Stomach (tissue), 8 donors: ENCODE measurements at regions not wholly inside any gene's neighbourhood (a gene's known extent, or its start where the extent isn't known, plus 50 kb on each side); places are given as distances from the start of the nearest gene placed in this dataset.
"Not testable (repeated sequence)": the region's sequence is repeated elsewhere in the genome, so short reads cannot be mapped to it uniquely, and the experiment has no call there.

Experiments used
- DNase-seq, 2 donors: peaks; one replicate each; pipeline versions ENCODE4 v3.0.0 to v3.0.0-alpha.2; 2013 to 2019
- H3K27ac ChIP-seq, 5 donors: fragments of 200-600 bp in 4 of 5; sonication (generic) in 4 of 5; one replicate each; pipeline ENCODE4 v1.5.1; 2013 to 2019; ENCODE audit warnings: mild to moderate bottlenecking in 1 of 5, moderate library complexity in 1 of 5
- H3K27me3 ChIP-seq, 3 donors: fragments of 200-600 bp; sonication (generic); one replicate each; pipeline ENCODE4 v1.5.1; 2017 to 2019; ENCODE audit warnings: mixed run types in 1 of 3
- H3K36me3 ChIP-seq, 4 donors: fragments of 200-600 bp; sonication (generic); 1 replicate in 3 of 4; 2 replicates in 1 of 4; pipeline ENCODE4 v1.5.1; 2016 to 2019
- H3K4me1 ChIP-seq, 4 donors: fragments of 200-600 bp; sonication (generic); one replicate each; pipeline ENCODE4 v1.5.1; 2016 to 2019
- H3K4me3 ChIP-seq, 4 donors: fragments of 200-600 bp; sonication (generic) in 3 of 4; one replicate each; pipeline ENCODE4 v1.5.1; 2016 to 2019; ENCODE audit warnings: mild to moderate bottlenecking in 1 of 4
- H3K9me3 ChIP-seq, 4 donors: fragments of 200-600 bp; sonication (generic); one replicate each; pipeline ENCODE4 v1.5.1; 2016 to 2019
- EP300 ChIP-seq: sonication (generic); formaldehyde crosslinking; IDR thresholded peaks from one replicate; pipeline ENCODE4 v1.6.1; 2017; ENCODE audit warnings: antibody characterized with exemption
- POLR2A ChIP-seq, 4 donors: fragments of 450-650 bp; IDR thresholded peaks; one replicate each; pipeline ENCODE4 v1.6.1; 2016; ENCODE audit warnings: antibody characterized with exemption in 4 of 4, control low read depth in 2 of 4, mild to moderate bottlenecking in 1 of 4, moderate library complexity in 1 of 4
- POLR2AphosphoS5 ChIP-seq, 3 donors: sonication (generic); formaldehyde crosslinking; IDR thresholded peaks; one replicate each; pipeline ENCODE4 v1.6.1; 2016; ENCODE audit warnings: antibody characterized with exemption in 3 of 3
- WGBS, 5 donors: extraction: QIAGEN DNeasy Blood & Tissue Kit in 3 of 5; methylation state at CpG; one replicate each; pipeline versions ENCODE4 v1.1.5 to v1.1.7; 2013 to 2018; 5-methylcytosine and 5-hydroxymethylcytosine counted together
- intact Hi-C: fragments of 100-400 bp; cut with DNase I; formaldehyde crosslinking; loops from one replicate; pipeline ENCODE4 v1.15.1; 2023; ENCODE audit warnings: low total_unique reads
- TF ChIP-seq, protein P1 (sequence below), 7 experiments: fragments of 450-650 bp in 4 of 7; fragments of 200-600 bp in 3 of 7; sonication (generic) in 3 of 7; IDR thresholded peaks; one replicate each; pipeline ENCODE4 v1.5.1; 2016 to 2019; ENCODE audit warnings: antibody characterized with exemption in 7 of 7, control low read depth in 2 of 7, mild to moderate bottlenecking in 1 of 7
- donor health status: healthy with polysubstance abuse.
- donor health status: Bipolar disorder and iron deficiency.
- donor health status: healthy.

- intact Hi-C loops, result no loop called here
- H3K27ac ChIP-seq, result no peak overlapping the region
- WGBS, 5 donors, result 69 to 81% (median 76%) methylated on average over 1 of the region's 1 CpG
- H3K4me1 ChIP-seq, result no peaks in the 10 kb centered on the region
- no peaks in the 10 kb centered on the region for H3K27me3 ChIP-seq
- DNase-seq, result no peak
- H3K36me3 ChIP-seq, result no peaks in the 10 kb centered on the region
- no peak overlapping the region for H3K4me3 ChIP-seq
- H3K9me3 ChIP-seq, result peaks cover 0 to 14% (median 0%) of the 10 kb centered on the region in 4 donors
- no peak for TF ChIP-seq EP300
Measured at GRCh38 chr12:84159260-84159659, 753.3 kb downstream of the SLC6A15 start.

- H3K4me1 ChIP-seq, result no peaks in the 10 kb centered on the region
- H3K27ac ChIP-seq, result no peak overlapping the region
- intact Hi-C loops, result no loop called here
- 62 to 81% (median 71%) methylated on average over 1 of the region's 1 CpG for WGBS, 5 donors
- H3K9me3 ChIP-seq, result peaks cover 0 to 15% (median 3%) of the 10 kb centered on the region in 4 donors
- no peak for DNase-seq
- no peaks in the 10 kb centered on the region for H3K27me3 ChIP-seq
- TF ChIP-seq, protein P1, sequence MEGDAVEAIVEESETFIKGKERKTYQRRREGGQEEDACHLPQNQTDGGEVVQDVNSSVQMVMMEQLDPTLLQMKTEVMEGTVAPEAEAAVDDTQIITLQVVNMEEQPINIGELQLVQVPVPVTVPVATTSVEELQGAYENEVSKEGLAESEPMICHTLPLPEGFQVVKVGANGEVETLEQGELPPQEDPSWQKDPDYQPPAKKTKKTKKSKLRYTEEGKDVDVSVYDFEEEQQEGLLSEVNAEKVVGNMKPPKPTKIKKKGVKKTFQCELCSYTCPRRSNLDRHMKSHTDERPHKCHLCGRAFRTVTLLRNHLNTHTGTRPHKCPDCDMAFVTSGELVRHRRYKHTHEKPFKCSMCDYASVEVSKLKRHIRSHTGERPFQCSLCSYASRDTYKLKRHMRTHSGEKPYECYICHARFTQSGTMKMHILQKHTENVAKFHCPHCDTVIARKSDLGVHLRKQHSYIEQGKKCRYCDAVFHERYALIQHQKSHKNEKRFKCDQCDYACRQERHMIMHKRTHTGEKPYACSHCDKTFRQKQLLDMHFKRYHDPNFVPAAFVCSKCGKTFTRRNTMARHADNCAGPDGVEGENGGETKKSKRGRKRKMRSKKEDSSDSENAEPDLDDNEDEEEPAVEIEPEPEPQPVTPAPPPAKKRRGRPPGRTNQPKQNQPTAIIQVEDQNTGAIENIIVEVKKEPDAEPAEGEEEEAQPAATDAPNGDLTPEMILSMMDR (IDR thresholded peaks at IDR 0.05), result no peak
- TF ChIP-seq POLR2AphosphoS5 (IDR thresholded peaks at IDR 0.05), result no peak
- TF ChIP-seq POLR2A (IDR thresholded peaks at IDR 0.05), result no peak
- TF ChIP-seq EP300, result no peak
- H3K4me3 ChIP-seq, result no peak overlapping the region
- H3K36me3 ChIP-seq, result no peaks in the 10 kb centered on the region
Measured at GRCh38 chr12:84157170-84157569, 755.4 kb downstream of the SLC6A15 start.

DNA sequence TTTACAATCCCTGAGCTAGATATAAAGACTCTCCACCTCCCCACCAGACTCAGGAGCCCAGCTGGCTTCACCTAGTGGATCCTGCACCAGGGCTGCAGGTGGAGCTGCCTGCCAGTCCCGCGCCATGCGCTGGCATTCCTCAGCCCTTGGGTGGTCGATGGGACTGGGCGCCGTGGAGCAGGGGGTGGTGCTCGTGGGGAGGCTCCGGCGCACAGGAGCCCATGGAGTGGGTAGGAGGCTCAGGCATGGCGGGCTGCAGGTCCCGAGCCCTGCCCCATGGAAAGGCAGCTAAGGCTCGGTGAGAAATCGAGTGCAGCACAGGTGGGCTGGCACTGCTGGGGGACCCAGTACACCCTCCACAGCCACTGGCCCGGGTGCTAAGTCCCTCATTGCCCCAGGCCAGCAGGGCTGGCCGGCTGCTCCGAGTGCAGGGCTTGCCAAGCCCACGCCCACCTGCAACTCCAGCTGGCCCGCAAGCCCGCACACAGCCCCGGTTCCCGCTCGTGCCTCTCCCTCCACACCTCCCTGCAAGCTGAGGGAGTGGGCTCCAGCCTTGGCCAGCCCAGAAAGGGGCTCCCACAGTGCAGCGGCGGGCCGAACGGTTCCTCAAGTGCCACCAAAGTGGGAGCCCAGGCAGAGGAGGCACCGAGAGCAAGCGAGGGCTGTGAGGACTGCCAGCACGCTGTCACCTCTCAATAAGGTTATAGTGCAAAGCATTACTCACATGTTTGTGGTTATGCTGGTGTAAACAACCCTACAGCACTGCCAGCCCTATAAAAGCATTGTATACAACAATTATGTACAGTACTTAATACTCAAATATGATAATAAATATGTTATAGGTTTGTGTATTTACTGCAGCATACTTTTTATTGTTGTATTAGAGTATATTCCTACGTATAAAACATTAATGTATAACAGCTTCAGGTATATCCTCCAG lies 757.3 kb downstream of the SLC6A15 start:
- intact Hi-C loops, H3K4me3 ChIP-seq, H3K27ac ChIP-seq, H3K36me3 ChIP-seq, H3K27me3 ChIP-seq, H3K4me1 ChIP-seq, DNase-seq: not testable (repeated sequence)
- WGBS, 5 donors, result 88 to 95% (median 92%) methylated on average over 24 to 30 of the region's 30 CpGs
- H3K9me3 ChIP-seq, result peaks cover 0 to 15% (median 3%) of the 10 kb centered on the region in 4 donors

GRCh38 chr12:84154439-84154990 lies 758.1 kb downstream of the SLC6A15 start:
- H3K27me3 ChIP-seq, H3K4me1 ChIP-seq, DNase-seq, intact Hi-C loops, H3K4me3 ChIP-seq, H3K36me3 ChIP-seq, H3K27ac ChIP-seq: not testable (repeated sequence)
- 84 to 88% (median 87%) methylated on average over 13 to 15 of the region's 15 CpGs for WGBS, 5 donors
- peaks cover 0 to 15% (median 3%) of the 10 kb centered on the region in 4 donors for H3K9me3 ChIP-seq

GRCh38 chr12:84150201-84150600 lies 762.4 kb downstream of the SLC6A15 start:
- H3K36me3 ChIP-seq, result no peaks in the 10 kb centered on the region
- H3K27me3 ChIP-seq, result no peaks in the 10 kb centered on the region
- H3K4me1 ChIP-seq, result no peaks in the 10 kb centered on the region
- H3K27ac ChIP-seq, result no peak overlapping the region
- WGBS, 5 donors, result 72 to 81% (median 80%) methylated on average over 3 of the region's 3 CpGs
- no peak for DNase-seq
- TF ChIP-seq EP300 (no peak), POLR2AphosphoS5 (IDR thresholded peaks at IDR 0.05) (no peak), POLR2A (IDR thresholded peaks at IDR 0.05) (no peak)
- TF ChIP-seq, protein P1 (IDR thresholded peaks at IDR 0.05), result no peak
- intact Hi-C loops, result no loop called here
- H3K4me3 ChIP-seq, result no peak overlapping the region
- H3K9me3 ChIP-seq, result peaks cover 0 to 21% (median 12%) of the 10 kb centered on the region in 4 donors

DNA sequence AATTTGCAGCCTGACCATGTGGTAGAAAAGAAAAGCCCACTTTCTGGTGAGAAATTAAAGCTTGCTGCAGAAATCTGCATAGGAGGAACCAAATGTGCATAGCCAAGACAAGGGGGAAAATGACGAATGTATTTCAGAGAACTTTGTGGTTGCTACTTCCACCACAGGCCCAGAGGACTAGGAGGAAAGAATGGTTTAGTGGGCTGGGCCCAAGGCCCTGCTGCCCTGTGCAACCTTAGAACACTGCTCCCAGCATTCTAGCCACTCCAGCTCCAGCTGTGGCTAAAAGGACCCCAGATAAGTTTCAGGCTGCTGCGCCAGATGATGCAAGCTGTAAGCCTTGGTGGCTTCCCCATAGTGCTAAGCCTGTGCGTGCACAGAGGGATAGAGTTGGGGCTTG lies 764.3 kb downstream of the SLC6A15 start:
- TF ChIP-seq EP300 (no peak), POLR2AphosphoS5 (IDR thresholded peaks at IDR 0.05) (no peak)
- Histone ChIP-seq H3K9me3 (peaks cover 0 to 18% (median 7%) of the 10 kb centered on the region in 4 donors), H3K4me3 (no peak overlapping the region), H3K4me1 (no peaks in the 10 kb centered on the region), H3K36me3 (no peaks in the 10 kb centered on the region), H3K27ac (no peak overlapping the region), H3K27me3 (no peaks in the 10 kb centered on the region)
- DNase-seq, result no peak
- WGBS, 5 donors, result 87 to 94% (median 93%) methylated on average over 1 to 3 of the region's 3 CpGs
- intact Hi-C loops, result no loop called here
